C4-2B (cell line): ENCODE measurements at regions not wholly inside any gene's neighbourhood (a gene's known extent, or its start where the extent isn't known, plus 50 kb on each side); places are given as distances from the start of the nearest gene placed in this dataset.

Source experiments
- ZFX ChIP-seq: fragments of 450-650 bp; IDR thresholded peaks from 2 replicates; pipeline ENCODE4 v1.6.1; 2017
- TF ChIP-seq, protein P1 (sequence below): fragments of 450-650 bp; conservative IDR thresholded peaks from 2 replicates; pipeline ENCODE4 v1.5.1; 2017; ENCODE audit warnings: mild to moderate bottlenecking

GRCh38 chr18:78764544-78764943 is 215.1 kb upstream of the SALL3 start:
- TF ChIP-seq, protein P1, sequence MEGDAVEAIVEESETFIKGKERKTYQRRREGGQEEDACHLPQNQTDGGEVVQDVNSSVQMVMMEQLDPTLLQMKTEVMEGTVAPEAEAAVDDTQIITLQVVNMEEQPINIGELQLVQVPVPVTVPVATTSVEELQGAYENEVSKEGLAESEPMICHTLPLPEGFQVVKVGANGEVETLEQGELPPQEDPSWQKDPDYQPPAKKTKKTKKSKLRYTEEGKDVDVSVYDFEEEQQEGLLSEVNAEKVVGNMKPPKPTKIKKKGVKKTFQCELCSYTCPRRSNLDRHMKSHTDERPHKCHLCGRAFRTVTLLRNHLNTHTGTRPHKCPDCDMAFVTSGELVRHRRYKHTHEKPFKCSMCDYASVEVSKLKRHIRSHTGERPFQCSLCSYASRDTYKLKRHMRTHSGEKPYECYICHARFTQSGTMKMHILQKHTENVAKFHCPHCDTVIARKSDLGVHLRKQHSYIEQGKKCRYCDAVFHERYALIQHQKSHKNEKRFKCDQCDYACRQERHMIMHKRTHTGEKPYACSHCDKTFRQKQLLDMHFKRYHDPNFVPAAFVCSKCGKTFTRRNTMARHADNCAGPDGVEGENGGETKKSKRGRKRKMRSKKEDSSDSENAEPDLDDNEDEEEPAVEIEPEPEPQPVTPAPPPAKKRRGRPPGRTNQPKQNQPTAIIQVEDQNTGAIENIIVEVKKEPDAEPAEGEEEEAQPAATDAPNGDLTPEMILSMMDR: no peak
- no peak for TF ChIP-seq ZFX
